Activated T-helper 2 cell treated with anti-CD3 and anti-CD28 coated beads, Interferon-gamma antibody, Interleukin-2, Interleukin-4, amounts not matched to agents 10 μg/mL and 5 μg/mL and 100 μg/mL, durations not matched to agents 14 hours and 24 hours and 36 hours (primary cell): ENCODE measurements at regions not wholly inside any gene's neighbourhood (a gene's known extent, or its start where the extent isn't known, plus 50 kb on each side); places are given as distances from the start of the nearest gene placed in this dataset.

Source experiments
- DNase-seq: peaks from one replicate; pipeline ENCODE4 v3.0.0; 2021; ENCODE audit warnings: low spot score
- H3K27ac Mint-ChIP-seq: one replicate; pipeline ENCODE4 v1.8.0; 2021; ENCODE audit warnings: mixed read lengths
- H3K27me3 Mint-ChIP-seq: one replicate; pipeline ENCODE4 v1.8.0; 2021; ENCODE audit warnings: low read depth, mixed read lengths
- H3K36me3 Mint-ChIP-seq: one replicate; pipeline ENCODE4 v1.8.0; 2021; ENCODE audit warnings: low read depth, mixed read lengths
- H3K4me1 Mint-ChIP-seq: one replicate; pipeline ENCODE4 v1.8.0; 2021; ENCODE audit warnings: low read depth, mixed read lengths
- H3K4me3 Mint-ChIP-seq: one replicate; pipeline ENCODE4 v1.8.0; 2021; ENCODE audit warnings: low read depth, mild to moderate bottlenecking, moderate library complexity, mixed read lengths
- H3K9me3 Mint-ChIP-seq: one replicate; pipeline ENCODE4 v1.8.0; 2021; ENCODE audit warnings: mixed read lengths
- intact Hi-C: fragments of 100-400 bp; cut with micrococcal nuclease; formaldehyde crosslinking; loops from one replicate; pipeline ENCODE4 v1.15.1; 2023

DNA sequence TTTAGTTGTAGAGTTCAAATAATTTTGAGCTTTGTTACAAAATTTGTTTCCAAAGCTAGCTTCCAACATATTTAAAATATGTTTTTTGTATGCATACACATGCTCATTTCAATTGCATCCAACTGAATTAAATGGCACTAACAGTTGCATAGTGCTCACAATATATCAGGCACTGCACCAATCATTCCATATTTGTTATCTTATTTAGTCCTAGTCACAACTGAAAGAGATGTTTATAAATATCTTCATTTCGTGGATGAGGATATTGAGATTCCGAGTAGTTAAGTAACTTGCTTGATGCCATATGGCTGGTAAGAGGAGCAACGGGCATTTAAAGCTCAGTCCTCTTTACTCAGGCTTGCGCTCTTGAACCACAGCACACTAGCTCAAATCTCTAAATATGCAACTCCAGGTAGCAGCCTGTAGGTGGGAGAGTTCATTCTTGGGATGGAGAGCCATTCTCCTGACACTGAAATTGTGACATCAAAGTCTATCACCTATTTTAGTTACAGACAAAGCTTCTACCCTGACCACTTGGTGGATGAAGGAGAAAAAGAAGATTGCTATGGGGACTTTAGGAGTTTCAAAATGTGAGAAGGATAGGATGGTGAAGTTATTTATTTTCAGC lies 118.0 kb upstream of the CA10 start:
- Mint-ChIP-seq H3K4me3 (no peak overlapping the region), H3K36me3 (no peaks in the 10 kb centered on the region), H3K27me3 (no peaks in the 10 kb centered on the region), H3K9me3 (no peaks in the 10 kb centered on the region), H3K27ac (no peak overlapping the region), H3K4me1 (no peaks in the 10 kb centered on the region)
- intact Hi-C loops = no loop called here
- DNase-seq = no peak

DNA sequence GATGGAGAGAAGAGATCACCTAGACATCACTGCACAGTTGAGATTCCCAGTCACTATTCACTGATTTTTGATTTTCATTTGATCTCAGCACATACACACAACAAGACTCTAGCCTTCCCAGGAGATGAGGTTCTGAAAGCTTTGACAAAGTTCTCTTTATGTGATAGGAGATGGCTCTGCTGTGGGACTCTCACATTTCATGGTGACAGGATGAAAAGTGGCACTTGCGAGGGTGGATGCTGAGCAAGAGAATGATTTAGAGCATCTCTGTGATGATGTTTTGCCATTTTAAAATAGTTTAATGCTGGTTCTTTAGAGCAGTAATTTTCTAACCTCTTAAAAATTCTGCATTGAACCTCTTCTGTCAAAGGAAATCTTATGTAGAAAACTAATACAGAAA lies 113.3 kb upstream of the CA10 start:
- H3K27ac Mint-ChIP-seq = no peak overlapping the region
- no peak overlapping the region for H3K4me3 Mint-ChIP-seq
- H3K4me1 Mint-ChIP-seq = no peaks in the 10 kb centered on the region
- H3K9me3 Mint-ChIP-seq = no peaks in the 10 kb centered on the region
- H3K27me3 Mint-ChIP-seq = no peaks in the 10 kb centered on the region
- no peak for DNase-seq
- intact Hi-C loops = no loop called here
- no peaks in the 10 kb centered on the region for H3K36me3 Mint-ChIP-seq

DNA sequence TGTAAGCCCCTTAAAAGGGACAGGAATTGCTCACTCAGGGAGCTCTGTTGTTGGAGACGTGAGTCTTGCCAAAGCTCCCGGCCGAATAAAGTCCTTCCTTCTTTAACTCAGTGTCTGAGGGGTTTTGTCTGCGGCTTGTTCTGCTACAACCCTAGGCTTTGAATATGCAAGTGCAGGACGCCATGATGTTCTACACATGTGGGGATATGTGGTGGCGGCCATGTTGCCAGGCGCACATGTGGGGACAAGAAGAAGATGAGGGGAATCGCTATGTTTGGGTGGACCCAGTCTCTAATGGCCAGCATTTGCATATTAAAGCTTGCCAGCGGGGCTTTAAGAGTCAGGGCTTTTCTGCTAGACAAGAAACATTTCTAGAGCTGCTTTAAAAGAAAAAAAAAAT lies 96.8 kb upstream of the CA10 start:
- no peak for DNase-seq
- intact Hi-C loops = no loop called here
- no peak overlapping the region for H3K4me3 Mint-ChIP-seq
- H3K4me1 Mint-ChIP-seq = no peaks in the 10 kb centered on the region
- H3K9me3 Mint-ChIP-seq = no peaks in the 10 kb centered on the region
- no peaks in the 10 kb centered on the region for H3K27me3 Mint-ChIP-seq
- no peak overlapping the region for H3K27ac Mint-ChIP-seq
- no peaks in the 10 kb centered on the region for H3K36me3 Mint-ChIP-seq

DNA sequence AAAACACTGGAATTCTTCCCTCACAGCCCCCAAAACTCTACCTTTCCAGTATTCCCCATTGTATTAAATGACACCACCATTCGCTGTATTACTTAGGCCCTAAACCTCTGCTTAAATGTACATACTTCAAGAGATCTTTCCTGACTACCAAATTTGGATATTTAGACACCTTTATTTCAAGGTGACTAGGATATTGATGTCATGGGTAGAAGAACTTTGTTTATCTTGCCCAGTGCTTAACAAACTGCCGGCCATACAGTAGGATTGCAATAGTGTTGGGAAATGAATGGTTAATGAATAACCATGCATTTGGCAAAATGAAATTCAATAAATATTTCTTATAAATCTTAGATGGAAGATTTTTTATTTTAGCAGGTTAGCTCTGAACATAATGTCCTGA lies 86.2 kb upstream of the CA10 start:
- no peaks in the 10 kb centered on the region for H3K9me3 Mint-ChIP-seq
- intact Hi-C loops = no loop called here
- H3K36me3 Mint-ChIP-seq = no peaks in the 10 kb centered on the region
- no peaks in the 10 kb centered on the region for H3K27me3 Mint-ChIP-seq
- H3K4me3 Mint-ChIP-seq = no peak overlapping the region
- no peak for DNase-seq
- no peak overlapping the region for H3K27ac Mint-ChIP-seq
- H3K4me1 Mint-ChIP-seq = no peaks in the 10 kb centered on the region

DNA sequence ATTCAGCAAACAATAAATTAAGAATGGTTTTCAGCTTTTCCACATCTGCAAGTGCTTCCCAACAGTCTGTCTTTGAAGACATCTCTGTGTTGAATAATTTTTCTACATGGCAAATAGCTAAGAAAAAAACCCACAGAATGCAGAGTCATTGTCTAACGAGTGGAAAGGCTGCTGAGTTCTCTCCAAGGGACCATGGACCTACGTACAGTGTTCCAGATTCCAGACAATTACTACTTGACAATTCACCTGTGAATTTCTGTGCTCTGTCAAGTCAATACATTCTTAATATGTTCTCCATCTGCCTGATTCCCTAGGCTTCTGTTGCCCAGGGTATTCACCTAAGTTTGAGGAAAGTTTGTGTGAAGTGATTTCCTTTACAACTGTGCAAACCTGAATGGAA lies 83.8 kb upstream of the CA10 start:
- intact Hi-C loops = no loop called here
- no peaks in the 10 kb centered on the region for H3K9me3 Mint-ChIP-seq
- no peaks in the 10 kb centered on the region for H3K36me3 Mint-ChIP-seq
- no peak overlapping the region for H3K27ac Mint-ChIP-seq
- H3K4me3 Mint-ChIP-seq = no peak overlapping the region
- no peaks in the 10 kb centered on the region for H3K27me3 Mint-ChIP-seq
- no peaks in the 10 kb centered on the region for H3K4me1 Mint-ChIP-seq
- no peak for DNase-seq

DNA sequence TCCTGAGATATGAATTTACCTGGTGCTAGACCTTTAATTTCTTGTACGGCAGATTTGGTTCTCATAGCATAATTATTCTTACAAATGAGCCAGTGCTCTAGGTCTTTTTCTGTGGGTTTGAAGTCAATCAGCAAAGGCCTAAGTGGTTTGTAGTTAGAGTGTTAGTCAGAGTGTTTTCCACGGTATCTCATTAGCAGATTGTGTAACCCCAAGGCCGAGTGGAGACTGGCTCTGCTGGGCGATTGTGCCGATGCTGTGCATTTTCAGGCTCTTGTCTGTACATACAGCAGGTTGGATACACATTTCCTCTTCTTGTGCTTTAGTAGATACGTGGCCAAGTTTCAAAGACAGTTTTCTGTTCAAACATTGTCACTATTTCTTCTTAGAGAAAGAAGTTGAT lies 78.6 kb upstream of the CA10 start:
- Mint-ChIP-seq H3K9me3 (no peaks in the 10 kb centered on the region), H3K27ac (no peak overlapping the region), H3K27me3 (no peaks in the 10 kb centered on the region), H3K4me1 (no peaks in the 10 kb centered on the region), H3K36me3 (no peaks in the 10 kb centered on the region), H3K4me3 (no peak overlapping the region)
- intact Hi-C loops = no loop called here
- DNase-seq = no peak

DNA sequence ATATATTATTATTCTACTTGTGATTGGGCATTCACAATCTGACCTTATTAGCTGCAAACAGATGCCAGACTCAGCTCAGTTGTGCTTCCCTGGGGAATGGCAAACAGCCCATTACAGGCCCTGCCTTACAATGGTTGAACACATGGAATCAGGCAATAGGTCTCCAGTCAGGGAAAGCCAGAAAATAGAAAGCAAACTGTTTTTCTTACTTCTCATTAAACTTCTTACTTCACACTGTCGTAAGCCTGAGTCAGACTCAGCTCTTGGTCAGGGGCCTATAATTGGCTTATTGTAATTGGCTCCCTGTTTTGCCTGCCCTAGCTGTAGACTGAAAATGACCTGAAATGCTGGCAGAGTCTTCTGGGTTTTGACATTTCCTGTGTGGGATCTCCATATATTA lies 77.0 kb upstream of the CA10 start:
- intact Hi-C loops = no loop called here
- no peak for DNase-seq
- no peak overlapping the region for H3K27ac Mint-ChIP-seq
- H3K27me3 Mint-ChIP-seq = no peaks in the 10 kb centered on the region
- no peaks in the 10 kb centered on the region for H3K4me1 Mint-ChIP-seq
- no peaks in the 10 kb centered on the region for H3K36me3 Mint-ChIP-seq
- H3K4me3 Mint-ChIP-seq = no peak overlapping the region
- H3K9me3 Mint-ChIP-seq = no peaks in the 10 kb centered on the region

DNA sequence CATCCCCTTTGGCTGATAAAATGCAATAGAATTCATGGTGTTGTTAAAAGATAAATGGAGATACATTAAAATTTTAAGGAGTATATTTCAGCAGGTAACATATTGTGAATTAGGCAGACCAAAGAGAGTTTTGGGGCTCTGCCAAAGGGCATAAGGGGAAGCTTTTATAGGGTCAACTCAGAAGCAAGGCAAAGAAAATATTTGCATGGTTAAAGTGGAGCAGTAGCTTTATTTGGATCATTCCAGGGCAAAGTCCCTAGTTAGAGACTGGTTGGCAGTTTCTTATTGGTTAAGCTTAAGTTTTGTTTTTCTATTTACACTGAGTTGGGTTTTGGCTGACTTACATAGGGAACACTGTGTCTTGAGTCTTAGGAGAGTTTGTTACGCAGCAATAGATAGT lies 75.1 kb upstream of the CA10 start:
- Mint-ChIP-seq H3K4me1 (no peaks in the 10 kb centered on the region), H3K27ac (no peak overlapping the region), H3K9me3 (no peaks in the 10 kb centered on the region), H3K27me3 (no peaks in the 10 kb centered on the region), H3K4me3 (no peak overlapping the region), H3K36me3 (no peaks in the 10 kb centered on the region)
- intact Hi-C loops = no loop called here
- no peak for DNase-seq

DNA sequence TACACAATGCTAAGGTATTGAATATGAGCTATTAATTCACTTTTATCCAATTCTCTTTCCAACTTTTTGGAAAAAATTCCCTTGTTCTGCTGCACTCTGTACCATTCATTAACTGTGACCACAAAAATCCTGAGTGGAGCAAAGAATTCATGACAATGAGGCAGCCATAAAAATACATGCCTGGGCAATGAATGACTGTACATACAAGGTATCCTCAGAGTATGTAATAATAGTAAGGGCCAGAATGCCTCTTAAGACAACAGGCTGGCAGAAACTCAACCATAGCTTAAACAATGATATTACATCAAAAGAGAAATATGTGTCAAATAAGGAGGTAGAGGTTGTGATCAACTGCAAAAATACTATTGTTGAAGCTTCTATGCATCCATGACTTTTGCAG lies 74.7 kb upstream of the CA10 start:
- intact Hi-C loops = no loop called here
- DNase-seq = no peak
- Mint-ChIP-seq H3K9me3 (no peaks in the 10 kb centered on the region), H3K27ac (no peak overlapping the region), H3K4me1 (no peaks in the 10 kb centered on the region), H3K36me3 (no peaks in the 10 kb centered on the region), H3K27me3 (no peaks in the 10 kb centered on the region), H3K4me3 (no peak overlapping the region)

DNA sequence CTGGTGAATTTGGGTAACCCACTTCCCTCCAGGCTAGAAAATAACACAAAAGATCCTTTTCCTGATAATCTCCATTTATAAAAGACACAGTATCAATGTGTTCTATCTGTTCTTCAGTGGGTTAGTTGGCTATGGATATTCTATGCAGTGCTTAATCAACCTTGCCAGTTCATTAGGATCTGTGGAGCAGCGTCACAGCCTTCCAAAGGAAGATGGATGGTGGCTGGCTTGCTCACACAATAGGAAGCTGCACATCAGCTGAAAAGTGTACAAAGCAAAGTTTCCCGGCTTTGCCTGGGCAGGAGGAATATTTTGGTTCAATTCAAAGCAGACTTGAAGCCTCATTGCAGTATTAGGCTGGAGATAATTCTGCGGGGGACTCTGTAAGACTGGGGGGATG lies 70.3 kb upstream of the CA10 start:
- Mint-ChIP-seq H3K27ac (no peak overlapping the region), H3K9me3 (no peaks in the 10 kb centered on the region), H3K4me3 (no peak overlapping the region), H3K4me1 (no peaks in the 10 kb centered on the region), H3K36me3 (no peaks in the 10 kb centered on the region), H3K27me3 (no peaks in the 10 kb centered on the region)
- intact Hi-C loops = no loop called here
- no peak for DNase-seq

DNA sequence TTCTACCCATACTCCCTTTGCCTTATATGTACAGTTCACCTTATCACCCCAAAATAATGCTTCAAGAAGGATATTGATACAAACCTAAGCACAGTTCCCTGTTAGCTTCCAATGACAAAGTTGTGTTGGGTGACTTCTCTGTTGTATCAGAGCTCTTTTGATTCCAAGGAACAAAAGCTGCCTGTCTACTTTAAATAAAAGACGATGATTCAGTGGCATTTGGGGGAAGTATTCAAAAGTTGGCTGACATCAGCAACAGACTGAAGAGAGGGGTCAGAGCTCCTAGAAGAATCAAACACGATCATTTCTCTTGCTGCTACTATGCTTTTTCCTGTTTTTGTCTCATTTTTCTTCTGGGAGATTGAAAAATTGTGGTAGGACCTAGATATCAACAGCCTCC lies 69.4 kb upstream of the CA10 start:
- Mint-ChIP-seq H3K4me3 (no peak overlapping the region), H3K4me1 (no peaks in the 10 kb centered on the region), H3K27ac (no peak overlapping the region), H3K9me3 (no peaks in the 10 kb centered on the region), H3K27me3 (no peaks in the 10 kb centered on the region), H3K36me3 (no peaks in the 10 kb centered on the region)
- DNase-seq = no peak
- intact Hi-C loops = no loop called here

DNA sequence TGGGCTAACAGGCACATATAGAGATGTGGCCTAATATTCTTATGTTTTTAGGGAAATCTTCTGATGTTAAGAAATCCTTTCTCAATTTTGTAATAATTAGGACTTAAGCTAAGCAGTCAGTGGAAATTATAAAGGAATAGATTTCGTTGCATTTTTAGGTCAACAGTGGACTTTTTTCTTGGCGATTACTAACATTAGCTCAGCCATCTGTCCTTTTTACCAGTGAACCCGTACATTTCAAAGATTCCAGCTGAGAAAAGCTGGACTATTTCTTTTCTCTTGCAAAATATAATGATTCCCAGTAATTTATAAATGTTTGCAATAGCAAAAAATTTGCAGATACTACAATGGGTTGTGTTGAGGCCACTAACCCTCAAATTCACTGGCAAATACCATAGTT lies 54.9 kb upstream of the CA10 start:
- Mint-ChIP-seq H3K4me1 (no peaks in the 10 kb centered on the region), H3K27ac (no peak overlapping the region), H3K36me3 (no peaks in the 10 kb centered on the region), H3K9me3 (no peaks in the 10 kb centered on the region), H3K4me3 (no peak overlapping the region), H3K27me3 (no peaks in the 10 kb centered on the region)
- intact Hi-C loops = no loop called here
- DNase-seq = no peak

DNA sequence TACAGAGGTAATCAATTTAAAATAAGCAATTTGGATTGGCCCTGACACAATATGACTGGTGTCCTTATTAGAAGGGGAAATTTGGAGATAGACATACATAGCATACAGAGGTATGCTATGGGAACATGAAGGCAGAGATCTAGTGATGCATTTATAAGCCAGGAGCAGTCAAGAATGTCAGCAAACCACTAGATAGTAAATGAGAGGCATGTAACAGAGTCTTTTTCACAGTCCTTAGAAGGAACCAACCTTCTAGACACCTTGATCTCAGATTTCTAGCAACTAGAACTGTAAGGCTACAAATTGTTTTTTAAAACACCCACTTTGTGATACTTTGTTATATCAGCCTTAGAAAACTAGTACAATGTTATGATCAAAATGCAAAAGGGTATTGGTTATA lies 54.3 kb upstream of the CA10 start:
- intact Hi-C loops = no loop called here
- Mint-ChIP-seq H3K4me3 (no peak overlapping the region), H3K27ac (no peak overlapping the region), H3K9me3 (no peaks in the 10 kb centered on the region), H3K27me3 (no peaks in the 10 kb centered on the region), H3K36me3 (no peaks in the 10 kb centered on the region), H3K4me1 (no peaks in the 10 kb centered on the region)
- no peak for DNase-seq

DNA sequence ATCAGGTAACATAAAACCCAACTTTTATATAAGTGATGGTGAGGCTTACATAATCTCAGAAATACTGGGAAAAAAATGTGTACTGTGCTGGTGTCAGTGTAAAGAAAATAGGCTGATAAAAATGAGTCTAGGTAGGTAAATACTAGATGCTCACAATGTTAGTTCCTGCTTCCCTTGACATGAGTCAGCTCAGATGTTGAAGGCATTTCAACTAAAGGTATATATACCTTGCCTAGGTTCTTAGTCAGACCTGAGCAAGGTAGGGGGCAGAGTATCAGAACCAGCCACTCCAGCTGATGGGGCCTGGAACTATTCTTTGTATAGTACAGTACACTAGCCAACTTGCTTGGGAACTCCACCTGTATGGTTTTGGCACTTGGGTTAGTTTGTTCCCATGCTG lies 51.0 kb upstream of the CA10 start:
- intact Hi-C loops = no loop called here
- Mint-ChIP-seq H3K4me3 (no peak overlapping the region), H3K27me3 (no peaks in the 10 kb centered on the region), H3K9me3 (no peaks in the 10 kb centered on the region), H3K27ac (no peak overlapping the region), H3K36me3 (no peaks in the 10 kb centered on the region), H3K4me1 (no peaks in the 10 kb centered on the region)
- DNase-seq = no peak
